BJ (cell line): ENCODE measurements at regions not wholly inside any gene's neighbourhood (a gene's known extent, or its start where the extent isn't known, plus 50 kb on each side); places are given as distances from the start of the nearest gene placed in this dataset.

Source experiments
- CTCF ChIA-PET: fragments of 350-600 bp; formaldehyde crosslinking; extraction: SDS; loops from one replicate; lab custom pipeline; 2021; ENCODE audit warnings: antibody characterized with exemption, inconsistent platforms; lab: Yijun Ruan, JAX
- POLR2A ChIA-PET: fragments of 300-600 bp; sonication (Branson Sonifier 250); formaldehyde crosslinking; extraction: SDS; loops from one replicate; lab custom pipeline; 2021; ENCODE audit warnings: antibody characterized with exemption; lab: Charles Lee
- DNase-seq: peaks from one replicate; pipeline ENCODE4 v3.0.0-alpha.2; 2011; ENCODE audit warnings: low read depth
- H3K27me3 ChIP-seq: 2 replicates; pipeline ENCODE4 v1.6.0; 2011; ENCODE audit warnings: low read length; ENCODE audit not compliant: control insufficient read depth, insufficient read depth
- H3K36me3 ChIP-seq: 2 replicates; pipeline ENCODE4 v1.5.1; 2011; ENCODE audit warnings: low read length; ENCODE audit not compliant: control insufficient read depth, insufficient read depth
- H3K4me3 ChIP-seq: 2 replicates; pipeline ENCODE4 v1.5.1; 2011; ENCODE audit warnings: low read depth, mild to moderate bottlenecking, control low read depth, low read length
- TF ChIP-seq, protein P1 (sequence below): IDR thresholded peaks from 2 replicates; pipeline ENCODE4 v1.5.1; 2011; ENCODE audit warnings: low read depth, mild to moderate bottlenecking, control low read depth, inconsistent platforms, low read length, moderate library complexity; ENCODE audit not compliant: insufficient read depth

DNA sequence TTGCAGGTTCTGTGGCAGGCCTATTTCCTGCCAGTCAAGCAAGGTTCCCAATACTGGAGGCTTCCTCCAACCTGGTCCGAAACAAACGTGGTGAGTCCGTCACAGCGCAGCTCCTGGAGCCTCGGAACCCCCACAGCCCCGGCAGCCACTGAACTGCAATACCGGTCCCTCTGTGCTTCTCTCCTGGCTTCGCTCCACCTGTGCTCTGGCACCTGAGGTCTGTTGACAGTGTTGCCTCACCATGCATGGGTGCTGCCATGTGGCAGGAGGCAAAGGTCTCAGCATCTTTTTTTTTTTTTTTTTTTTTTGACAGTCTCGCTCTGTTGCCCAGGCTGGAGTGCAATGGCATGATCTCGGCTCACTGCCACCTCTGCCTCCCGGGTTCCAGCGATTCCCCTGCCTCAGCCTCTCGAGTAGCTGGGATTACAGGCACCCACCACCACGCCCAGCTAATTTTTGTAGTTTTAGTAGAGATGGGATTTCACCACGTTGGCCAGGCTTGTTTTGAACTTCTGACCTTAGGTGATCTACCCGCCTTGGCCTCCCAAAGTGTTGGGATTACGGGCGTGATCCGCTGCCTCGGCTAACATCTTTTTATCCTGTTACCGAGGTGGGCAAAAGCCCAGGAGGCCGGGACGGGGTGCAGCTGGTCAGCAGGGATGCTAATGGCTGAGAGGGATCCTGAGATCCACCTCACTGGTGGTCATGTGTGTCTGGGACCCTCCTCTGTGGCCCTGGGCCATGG, 57.1 kb upstream of the RNU6ATAC start:
- Histone ChIP-seq H3K4me3 (no peak overlapping the region), H3K27me3 (peaks cover 6% of the 10 kb centered on the region; the same call in 1 of the 2 replicates), H3K36me3 (no peaks in the 10 kb centered on the region)
- CTCF ChIA-PET: interaction anchor here (0.9 kb wide), 1 partner anchor 25 kb away, joined by 3 read pairs; no protein-coding TSS in a partner anchor
- POLR2A ChIA-PET: no interaction called here
- no peak for DNase-seq
- TF ChIP-seq, protein P1, sequence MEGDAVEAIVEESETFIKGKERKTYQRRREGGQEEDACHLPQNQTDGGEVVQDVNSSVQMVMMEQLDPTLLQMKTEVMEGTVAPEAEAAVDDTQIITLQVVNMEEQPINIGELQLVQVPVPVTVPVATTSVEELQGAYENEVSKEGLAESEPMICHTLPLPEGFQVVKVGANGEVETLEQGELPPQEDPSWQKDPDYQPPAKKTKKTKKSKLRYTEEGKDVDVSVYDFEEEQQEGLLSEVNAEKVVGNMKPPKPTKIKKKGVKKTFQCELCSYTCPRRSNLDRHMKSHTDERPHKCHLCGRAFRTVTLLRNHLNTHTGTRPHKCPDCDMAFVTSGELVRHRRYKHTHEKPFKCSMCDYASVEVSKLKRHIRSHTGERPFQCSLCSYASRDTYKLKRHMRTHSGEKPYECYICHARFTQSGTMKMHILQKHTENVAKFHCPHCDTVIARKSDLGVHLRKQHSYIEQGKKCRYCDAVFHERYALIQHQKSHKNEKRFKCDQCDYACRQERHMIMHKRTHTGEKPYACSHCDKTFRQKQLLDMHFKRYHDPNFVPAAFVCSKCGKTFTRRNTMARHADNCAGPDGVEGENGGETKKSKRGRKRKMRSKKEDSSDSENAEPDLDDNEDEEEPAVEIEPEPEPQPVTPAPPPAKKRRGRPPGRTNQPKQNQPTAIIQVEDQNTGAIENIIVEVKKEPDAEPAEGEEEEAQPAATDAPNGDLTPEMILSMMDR: no peak

DNA sequence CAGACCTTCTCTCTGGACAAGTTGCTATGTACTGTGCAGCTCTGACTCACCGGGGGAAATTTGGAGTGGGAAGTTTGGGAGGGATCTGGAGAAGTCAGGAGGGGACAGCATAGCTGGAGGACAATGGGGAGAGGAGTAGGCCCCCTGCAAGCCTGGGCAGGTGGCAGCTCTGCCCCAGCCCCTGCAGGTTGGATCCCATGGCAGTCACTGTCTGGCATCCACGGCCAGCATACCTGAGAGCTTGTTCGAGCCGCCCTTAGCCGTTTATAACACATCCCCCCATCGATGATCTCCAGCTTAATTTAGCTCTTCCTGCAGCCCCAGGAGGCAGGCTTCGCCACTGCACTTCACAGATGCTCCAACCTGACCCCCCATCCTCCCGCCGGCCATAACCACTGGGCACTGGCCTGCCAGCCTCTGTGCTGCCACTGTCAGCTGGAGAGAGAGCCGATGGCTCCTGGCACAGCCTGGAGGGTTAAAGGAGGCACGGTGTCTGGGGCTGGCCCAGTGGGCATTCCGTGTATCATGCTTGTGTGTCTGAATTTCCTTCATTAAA, 57.7 kb upstream of the RNU6ATAC start:
- POLR2A ChIA-PET: no interaction called here
- TF ChIP-seq, protein P1: no peak
- no peaks in the 10 kb centered on the region for H3K36me3 ChIP-seq
- H3K4me3 ChIP-seq: no peak overlapping the region
- CTCF ChIA-PET: interaction anchor here (0.9 kb wide), 1 partner anchor 25 kb away, joined by 3 read pairs; no protein-coding TSS in a partner anchor
- DNase-seq: no peak
- peaks cover 6% of the 10 kb centered on the region; the same call in 1 of the 2 replicates for H3K27me3 ChIP-seq

DNA sequence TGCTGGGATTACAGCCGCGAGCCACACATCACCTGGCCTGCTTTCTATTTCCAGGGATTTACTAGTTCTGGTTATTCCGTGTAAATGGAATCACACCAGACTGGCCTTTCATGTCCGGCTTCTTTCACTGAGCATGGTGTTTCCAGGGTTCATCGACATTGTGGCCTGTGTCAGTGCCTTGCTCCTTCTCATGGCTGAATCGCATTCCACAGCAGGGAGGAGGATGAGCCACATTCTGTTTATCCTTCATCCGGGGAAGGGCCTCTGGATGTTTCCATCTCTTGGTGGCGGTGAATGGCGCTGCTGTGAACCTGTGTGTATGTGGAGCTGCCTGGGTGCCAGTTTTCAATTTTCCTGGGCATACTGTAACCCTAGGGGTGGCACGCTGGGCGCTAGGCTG, 58.7 kb upstream of the RNU6ATAC start:
- H3K4me3 ChIP-seq: no peak overlapping the region
- ChIA-PET CTCF (interaction anchor here (1.2 kb wide), 1 partner anchor 48 kb away, joined by 3 read pairs; no protein-coding TSS in a partner anchor), POLR2A (no interaction called here)
- peaks cover 8% of the 10 kb centered on the region for H3K27me3 ChIP-seq
- TF ChIP-seq, protein P1: no peak
- no peaks in the 10 kb centered on the region for H3K36me3 ChIP-seq
- DNase-seq: no peak

DNA sequence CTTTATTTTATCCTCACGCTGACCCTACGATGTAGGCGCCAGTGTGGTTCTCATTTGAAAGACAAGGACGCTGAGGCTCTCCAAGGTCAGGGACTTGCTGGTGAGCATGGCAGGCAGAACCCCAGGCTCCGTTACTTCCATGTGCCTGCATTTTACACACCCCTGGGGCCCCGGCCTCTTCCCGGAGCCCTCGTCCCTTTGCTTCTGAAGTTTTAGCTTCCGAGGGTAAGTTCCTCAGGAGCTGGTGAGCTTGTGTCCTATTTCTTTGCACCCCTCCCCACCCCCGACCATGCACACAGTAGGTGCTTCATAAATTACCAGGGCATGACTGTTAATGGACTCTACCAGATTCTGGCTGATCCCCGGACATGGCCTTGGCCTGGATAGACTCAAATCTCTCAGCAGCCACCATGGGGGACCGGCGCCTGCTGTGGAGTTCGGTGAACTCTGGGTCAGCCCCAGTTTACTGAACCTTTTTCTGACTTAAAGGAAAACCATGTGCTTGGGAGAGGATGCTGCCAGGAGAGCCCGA, 59.3 kb upstream of the RNU6ATAC start:
- no peak for DNase-seq
- Histone ChIP-seq H3K4me3 (no peak overlapping the region), H3K36me3 (no peaks in the 10 kb centered on the region), H3K27me3 (peaks cover 9% of the 10 kb centered on the region)
- POLR2A ChIA-PET: no interaction called here
- CTCF ChIA-PET: interaction anchor here (1.2 kb wide), 1 partner anchor 48 kb away, joined by 3 read pairs; no protein-coding TSS in a partner anchor
- TF ChIP-seq, protein P1: no peak

DNA sequence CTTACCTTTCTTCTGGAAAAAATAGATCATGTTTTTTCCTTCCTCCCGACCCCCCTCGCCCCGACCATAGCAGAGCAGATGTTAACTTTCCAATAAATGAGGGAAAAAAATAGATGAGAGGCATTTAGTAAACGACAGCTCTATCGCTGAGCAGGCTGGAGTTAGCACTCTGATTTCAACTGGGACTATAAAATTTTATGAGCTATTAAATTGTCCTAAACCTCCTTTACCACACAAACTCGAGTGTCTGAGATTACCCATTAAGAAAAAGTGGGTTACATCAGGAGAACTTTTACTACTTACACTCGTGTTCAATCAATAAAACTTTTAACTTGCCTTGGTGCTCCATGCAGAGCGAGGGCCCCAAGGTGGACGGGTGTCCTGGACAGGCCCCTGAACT, 59.8 kb upstream of the RNU6ATAC start:
- Histone ChIP-seq H3K27me3 (peaks cover 10% of the 10 kb centered on the region), H3K36me3 (no peaks in the 10 kb centered on the region), H3K4me3 (no peak overlapping the region)
- CTCF ChIA-PET: interaction anchor here (1.2 kb wide), 1 partner anchor 49 kb away, joined by 3 read pairs; no protein-coding TSS in a partner anchor
- TF ChIP-seq, protein P1: no peak
- POLR2A ChIA-PET: no interaction called here
- DNase-seq: no peak
